GM23248 (cell line): ENCODE measurements at regions not wholly inside any gene's neighbourhood (a gene's known extent, or its start where the extent isn't known, plus 50 kb on each side); places are given as distances from the start of the nearest gene placed in this dataset.
"Not testable (repeated sequence)": the region's sequence is repeated elsewhere in the genome, so short reads cannot be mapped to it uniquely, and the experiment has no call there.

Source experiments
- DNase-seq: peaks from one replicate; pipeline ENCODE4 v3.0.0-alpha.2; 2015
- H2AFZ ChIP-seq: fragments of 200-600 bp; sonication (generic); 2 replicates; pipeline ENCODE4 v1.6.1; 2016; ENCODE audit warnings: antibody characterized with exemption
- H3F3A ChIP-seq: fragments of 200-600 bp; sonication (generic); 2 replicates; pipeline ENCODE4 v1.6.1; 2016; ENCODE audit warnings: mild to moderate bottlenecking, antibody characterized with exemption, mixed run types; ENCODE audit not compliant: insufficient read depth
- H3K27ac ChIP-seq: fragments of 200-600 bp; sonication (generic); 2 replicates; pipeline ENCODE4 v1.5.1; 2016; ENCODE audit warnings: mild to moderate bottlenecking
- H3K27me3 ChIP-seq: fragments of 200-600 bp; sonication (generic); replicated peaks from 2 replicates; pipeline ENCODE4 v1.6.1; 2016; ENCODE audit warnings: mild to moderate bottlenecking; ENCODE audit not compliant: insufficient read depth
- H3K36me3 ChIP-seq: fragments of 200-600 bp; sonication (generic); 2 replicates; pipeline ENCODE4 v1.6.1; 2016; ENCODE audit warnings: low read depth, mild to moderate bottlenecking
- H3K4me1 ChIP-seq: fragments of 200-600 bp; sonication (generic); 2 replicates; pipeline ENCODE4 v1.6.1; 2016; ENCODE audit warnings: mild to moderate bottlenecking; ENCODE audit not compliant: insufficient read depth
- H3K4me2 ChIP-seq: fragments of 200-600 bp; sonication (generic); one replicate; pipeline ENCODE4 v1.6.1; 2016; ENCODE audit warnings: mild to moderate bottlenecking; ENCODE audit not compliant: unreplicated experiment
- H3K4me3 ChIP-seq: fragments of 200-600 bp; sonication (generic); 2 replicates; pipeline ENCODE4 v1.5.1; 2016; ENCODE audit warnings: mild to moderate bottlenecking
- H3K79me2 ChIP-seq: fragments of 200-600 bp; sonication (generic); 2 replicates; pipeline ENCODE4 v1.6.1; 2016; ENCODE audit warnings: mild to moderate bottlenecking; ENCODE audit not compliant: insufficient read depth
- H3K9ac ChIP-seq: fragments of 200-600 bp; sonication (generic); 2 replicates; pipeline ENCODE4 v1.6.1; 2016; ENCODE audit warnings: mild to moderate bottlenecking
- H3K9me2 ChIP-seq: fragments of 200-600 bp; sonication (generic); 2 replicates; pipeline ENCODE4 v1.6.1; 2016; ENCODE audit warnings: mixed run types, mild to moderate bottlenecking, moderate library complexity; ENCODE audit not compliant: insufficient read depth
- H3K9me3 ChIP-seq: fragments of 200-600 bp; sonication (generic); one replicate; pipeline ENCODE4 v1.6.1; 2017; ENCODE audit warnings: low read depth
- H4K20me1 ChIP-seq: fragments of 200-600 bp; sonication (generic); 2 replicates; pipeline ENCODE4 v1.6.0; 2016; ENCODE audit not compliant: insufficient read depth
- EZH2 ChIP-seq: fragments of 200-600 bp; sonication (generic); IDR thresholded peaks from 2 replicates; pipeline ENCODE4 v1.6.1; 2018; ENCODE audit warnings: antibody characterized with exemption, mild to moderate bottlenecking; ENCODE audit not compliant: insufficient read depth, poor library complexity, severe bottlenecking
- EZH2phosphoT487 ChIP-seq: fragments of 200-600 bp; sonication (generic); IDR thresholded peaks from 2 replicates; pipeline ENCODE4 v1.6.1; 2018; ENCODE audit warnings: antibody characterized with exemption, moderate library complexity, mild to moderate bottlenecking, low read depth; ENCODE audit not compliant: insufficient read depth
- WGBS, 2 experiments: methylation state at CpG; one replicate each; pipeline ENCODE4 v1.1.6; 2015 to 2017; ENCODE audit warnings: low lambda C conversion rate in 2 of 2, low coverage in 1 of 2; ENCODE audit errors: missing lambda C conversion rate in 2 of 2; 5-methylcytosine and 5-hydroxymethylcytosine counted together
- in situ Hi-C: fragments of 300-500 bp; cut with MboI; formaldehyde crosslinking; loops from 2 replicates; pipeline ENCODE4 v1.15.0; 2020

- Histone ChIP-seq H3K79me2 (no peaks in the 10 kb centered on the region), H3F3A (no peaks in the 10 kb centered on the region), H3K9me2 (no peaks in the 10 kb centered on the region), H2AFZ (no peak overlapping the region), H3K4me1 (no peaks in the 10 kb centered on the region), H3K27me3 (no peaks in the 10 kb centered on the region), H4K20me1 (no peaks in the 10 kb centered on the region), H3K36me3 (no peaks in the 10 kb centered on the region), H3K27ac (no peak overlapping the region), H3K9ac (no peak overlapping the region), H3K4me2 (no peak overlapping the region), H3K4me3 (no peak overlapping the region), H3K9me3 (no peaks in the 10 kb centered on the region)
- TF ChIP-seq EZH2phosphoT487, result no peak
- TF ChIP-seq EZH2, result no peak
- no peak for DNase-seq
- in situ Hi-C loops, result no loop called here
These were observed 571.0 kb downstream of the TMTC2 start for GRCh38 chr12:83257726-83258125.

- Histone ChIP-seq H3K9me3 (no peaks in the 10 kb centered on the region), H3K4me1 (no peaks in the 10 kb centered on the region), H3K79me2 (no peaks in the 10 kb centered on the region), H3K9ac (no peak overlapping the region), H2AFZ (no peak overlapping the region), H3F3A (no peaks in the 10 kb centered on the region), H3K27ac (no peak overlapping the region), H3K4me2 (no peak overlapping the region), H3K4me3 (no peak overlapping the region), H3K9me2 (no peaks in the 10 kb centered on the region), H3K27me3 (no peaks in the 10 kb centered on the region), H4K20me1 (no peaks in the 10 kb centered on the region), H3K36me3 (no peaks in the 10 kb centered on the region)
- no peak for DNase-seq
- in situ Hi-C loops, result no loop called here
- WGBS, 2 experiments, result 53 to 60% methylated on average over 3 of the region's 3 CpGs
- TF ChIP-seq EZH2 (no peak), EZH2phosphoT487 (no peak)
These were observed 569.9 kb downstream of the TMTC2 start for GRCh38 chr12:83256562-83256961.

GRCh38 chr12:83250866-83251265 lies 564.2 kb downstream of the TMTC2 start:
- no peak overlapping the region for H3K9ac ChIP-seq
- no peaks in the 10 kb centered on the region for H3K4me1 ChIP-seq
- H3K9me2 ChIP-seq, result no peaks in the 10 kb centered on the region
- H3F3A ChIP-seq, result no peaks in the 10 kb centered on the region
- H3K4me2 ChIP-seq, result no peak overlapping the region
- H3K4me3 ChIP-seq, result no peak overlapping the region
- no peaks in the 10 kb centered on the region for H3K9me3 ChIP-seq
- in situ Hi-C loops, result no loop called here
- TF ChIP-seq EZH2, result no peak
- TF ChIP-seq EZH2phosphoT487, result no peak
- no peak for DNase-seq
- H3K27me3 ChIP-seq, result no peaks in the 10 kb centered on the region
- H2AFZ ChIP-seq, result no peak overlapping the region
- 54 to 57% methylated on average over 1 of the region's 1 CpG for WGBS, 2 experiments
- H3K36me3 ChIP-seq, result no peaks in the 10 kb centered on the region
- no peaks in the 10 kb centered on the region for H4K20me1 ChIP-seq
- no peaks in the 10 kb centered on the region for H3K79me2 ChIP-seq
- no peak overlapping the region for H3K27ac ChIP-seq

GRCh38 chr12:83245156-83245555 lies 558.5 kb downstream of the TMTC2 start:
- in situ Hi-C loops, result no loop called here
- no peak for DNase-seq
- H3K4me2 ChIP-seq, result no peak overlapping the region
- H4K20me1 ChIP-seq, result no peaks in the 10 kb centered on the region
- no peak overlapping the region for H3K27ac ChIP-seq
- no peaks in the 10 kb centered on the region for H3K9me3 ChIP-seq
- H3K36me3 ChIP-seq, result no peaks in the 10 kb centered on the region
- H3K27me3 ChIP-seq, result no peaks in the 10 kb centered on the region
- H3K4me1 ChIP-seq, result no peaks in the 10 kb centered on the region
- TF ChIP-seq EZH2phosphoT487, result no peak
- TF ChIP-seq EZH2, result no peak
- H3K9ac ChIP-seq, result no peak overlapping the region
- H3K79me2 ChIP-seq, result no peaks in the 10 kb centered on the region
- H3K4me3 ChIP-seq, result no peak overlapping the region
- 40 to 42% methylated on average over 3 of the region's 3 CpGs for WGBS, 2 experiments
- no peaks in the 10 kb centered on the region for H3F3A ChIP-seq
- H2AFZ ChIP-seq, result no peak overlapping the region
- H3K9me2 ChIP-seq, result no peaks in the 10 kb centered on the region

- H3K79me2 ChIP-seq, result no peaks in the 10 kb centered on the region
- H3K36me3 ChIP-seq, result no peaks in the 10 kb centered on the region
These were observed 557.3 kb downstream of the TMTC2 start for GRCh38 chr12:83244001-83244400.

GRCh38 chr12:83233987-83234386 lies 547.3 kb downstream of the TMTC2 start:
- H3K4me3 ChIP-seq, in situ Hi-C loops, H3K4me1 ChIP-seq, H3K36me3 ChIP-seq, H3K27ac ChIP-seq, H3K9me3 ChIP-seq, H3K9me2 ChIP-seq, H3K79me2 ChIP-seq, H3K27me3 ChIP-seq, H3F3A ChIP-seq, DNase-seq, H2AFZ ChIP-seq, H3K4me2 ChIP-seq, H4K20me1 ChIP-seq, H3K9ac ChIP-seq: not testable (repeated sequence)

More at GRCh38 chr12:83244001-83244400, 557.3 kb downstream of the TMTC2 start:
- Histone ChIP-seq H3F3A (no peaks in the 10 kb centered on the region), H4K20me1 (no peaks in the 10 kb centered on the region), H3K4me2 (no peak overlapping the region), H3K4me3 (no peak overlapping the region), H3K9me3 (no peaks in the 10 kb centered on the region), H3K4me1 (no peaks in the 10 kb centered on the region), H3K27me3 (no peaks in the 10 kb centered on the region), H3K27ac (no peak overlapping the region), H3K9me2 (no peaks in the 10 kb centered on the region), H2AFZ (no peak overlapping the region), H3K9ac (no peak overlapping the region)
- TF ChIP-seq EZH2phosphoT487, result no peak
- TF ChIP-seq EZH2, result no peak
- in situ Hi-C loops, result no loop called here
- DNase-seq, result no peak

GRCh38 chr12:83226960-83227359 lies 540.3 kb downstream of the TMTC2 start:
- in situ Hi-C loops, H3F3A ChIP-seq, H2AFZ ChIP-seq, DNase-seq, H3K27ac ChIP-seq, H3K4me3 ChIP-seq, H3K27me3 ChIP-seq, H3K4me2 ChIP-seq, H3K36me3 ChIP-seq, H3K9ac ChIP-seq, H3K79me2 ChIP-seq, H4K20me1 ChIP-seq, H3K4me1 ChIP-seq, H3K9me2 ChIP-seq, H3K9me3 ChIP-seq: not testable (repeated sequence)
